ENCODE measurements at regions not wholly inside any gene's neighbourhood (a gene's known extent, or its start where the extent isn't known, plus 50 kb on each side); places are given as distances from the start of the nearest gene placed in this dataset.
"Not testable (repeated sequence)": the region's sequence is repeated elsewhere in the genome, so short reads cannot be mapped to it uniquely, and the experiment has no call there.

DNA sequence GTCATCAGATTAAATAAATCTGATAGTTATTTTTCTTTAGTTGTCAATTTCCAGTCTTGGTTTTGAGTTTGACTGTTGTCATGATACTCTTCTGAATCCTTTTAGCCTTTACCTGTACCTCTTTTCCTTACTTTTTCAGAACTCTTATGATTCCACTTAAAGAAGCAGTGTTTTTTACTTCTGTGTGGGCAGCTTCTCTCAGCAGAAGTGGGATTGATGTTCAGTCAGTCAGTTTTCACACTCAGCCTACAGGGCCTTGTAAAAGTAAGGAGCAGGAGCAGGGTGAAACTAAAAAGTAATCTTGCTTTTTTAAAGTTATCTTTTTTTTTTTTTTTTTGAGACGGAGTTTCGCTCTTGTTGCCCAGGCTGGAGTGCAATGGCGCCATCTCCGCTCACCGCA, 75.1 kb downstream of the HAUS1 start:
- Histone ChIP-seq H3K9ac (ENCODE audit: low read length) (no peak overlapping the region), H3K4me1 (ENCODE audit: control insufficient read depth, insufficient read depth, low read length) (peaks cover 3% of the 10 kb centered on the region), H3K27ac (ENCODE audit: low read depth, low read length) (no peak overlapping the region), H3K27me3 (ENCODE audit: control insufficient read depth, insufficient read depth, low read length) (no peaks in the 10 kb centered on the region), H3K36me3 (ENCODE audit: control insufficient read depth, insufficient read depth, low read length) (no peaks in the 10 kb centered on the region), H3K4me3 (ENCODE audit: low read length) (no peak overlapping the region)

GRCh38 chr18:46182633-46183358, 78.6 kb downstream of the HAUS1 start:
- no peak overlapping the region for H3K4me3 ChIP-seq (ENCODE audit: low read length)
- no peak overlapping the region for H3K27ac ChIP-seq (ENCODE audit: low read depth, low read length)
- H3K9ac ChIP-seq (ENCODE audit: low read length) = no peak overlapping the region
- H3K27me3 ChIP-seq (ENCODE audit: control insufficient read depth, insufficient read depth, low read length) = no peaks in the 10 kb centered on the region
- peaks cover 3% of the 10 kb centered on the region for H3K4me1 ChIP-seq (ENCODE audit: control insufficient read depth, insufficient read depth, low read length)
- H3K36me3 ChIP-seq (ENCODE audit: control insufficient read depth, insufficient read depth, low read length) = no peaks in the 10 kb centered on the region

DNA sequence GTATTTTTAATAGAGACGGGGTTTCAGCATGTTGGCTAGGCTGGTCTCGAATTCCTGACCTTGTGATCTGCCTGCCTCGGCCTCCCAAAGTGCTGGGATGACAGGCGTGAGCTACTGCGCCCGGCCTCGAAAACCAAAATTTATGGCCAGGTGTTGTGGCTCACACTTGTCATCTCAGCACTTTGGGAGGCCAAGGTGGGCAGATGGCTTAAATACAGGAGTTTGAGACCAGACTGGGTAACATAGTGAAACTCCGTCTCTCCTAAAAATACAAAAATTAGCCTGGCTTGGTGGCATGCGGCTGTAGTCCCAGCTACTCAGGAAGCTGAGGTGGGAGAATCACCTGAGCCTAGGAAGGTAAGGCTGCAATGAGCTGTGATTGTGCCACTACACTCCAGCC, 80.1 kb downstream of the HAUS1 start:
- H3K9ac ChIP-seq (ENCODE audit: low read length); H3K4me3 ChIP-seq (ENCODE audit: low read length); H3K27me3 ChIP-seq (ENCODE audit: control insufficient read depth, insufficient read depth, low read length); H3K27ac ChIP-seq (ENCODE audit: low read depth, low read length); H3K4me1 ChIP-seq (ENCODE audit: control insufficient read depth, insufficient read depth, low read length); H3K36me3 ChIP-seq (ENCODE audit: control insufficient read depth, insufficient read depth, low read length): not testable (repeated sequence)

DNA sequence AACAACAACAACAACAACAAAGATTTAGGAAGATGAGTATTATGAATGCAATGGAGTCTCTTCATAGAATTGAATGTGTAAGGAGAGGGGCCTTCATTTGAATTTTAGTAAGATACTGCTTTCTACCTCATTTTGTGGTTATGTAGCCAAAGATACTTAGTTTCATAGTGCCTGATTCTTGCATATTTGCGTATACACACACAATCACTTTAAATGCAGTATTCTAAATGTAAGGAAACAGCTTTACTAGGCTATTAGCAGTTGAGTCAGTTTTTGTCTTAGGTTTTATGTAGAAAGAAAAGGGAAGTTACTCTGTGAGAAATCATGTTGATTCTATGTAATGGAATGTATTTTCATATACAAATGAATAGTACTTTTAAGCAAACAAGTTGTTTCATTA, 80.5 kb downstream of the HAUS1 start:
- H3K9ac ChIP-seq (ENCODE audit: low read length) = no peak overlapping the region
- H3K4me3 ChIP-seq (ENCODE audit: low read length) = no peak overlapping the region
- no peaks in the 10 kb centered on the region for H3K27me3 ChIP-seq (ENCODE audit: control insufficient read depth, insufficient read depth, low read length)
- no peak overlapping the region for H3K27ac ChIP-seq (ENCODE audit: low read depth, low read length)
- no peaks in the 10 kb centered on the region for H3K36me3 ChIP-seq (ENCODE audit: control insufficient read depth, insufficient read depth, low read length)
- H3K4me1 ChIP-seq (ENCODE audit: control insufficient read depth, insufficient read depth, low read length) = peaks cover 3% of the 10 kb centered on the region

DNA sequence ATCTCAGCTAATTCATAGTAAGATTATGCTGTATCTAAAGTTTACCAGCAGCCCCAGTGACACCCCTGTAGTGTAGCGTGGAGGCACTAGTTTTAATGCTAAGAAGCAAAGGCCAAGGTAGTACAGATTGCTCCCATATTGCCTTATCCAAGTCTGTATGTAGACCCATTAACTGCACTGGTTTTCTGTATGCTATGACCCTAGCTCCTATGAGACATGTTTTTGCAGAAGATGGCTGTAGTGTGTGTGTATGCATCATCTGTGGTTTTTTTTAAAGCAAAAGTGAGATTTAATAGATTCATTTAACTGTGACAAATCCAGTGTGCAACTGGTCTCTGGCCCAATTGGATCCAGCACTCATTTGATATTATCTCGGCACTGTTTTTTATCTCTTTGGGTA, 86.5 kb downstream of the HAUS1 start:
- no peaks in the 10 kb centered on the region for H3K27me3 ChIP-seq (ENCODE audit: control insufficient read depth, insufficient read depth, low read length)
- no peaks in the 10 kb centered on the region for H3K36me3 ChIP-seq (ENCODE audit: control insufficient read depth, insufficient read depth, low read length)
- H3K27ac ChIP-seq (ENCODE audit: low read depth, low read length) = no peak overlapping the region
- H3K4me1 ChIP-seq (ENCODE audit: control insufficient read depth, insufficient read depth, low read length) = no peaks in the 10 kb centered on the region
- H3K9ac ChIP-seq (ENCODE audit: low read length) = no peak overlapping the region
- no peak overlapping the region for H3K4me3 ChIP-seq (ENCODE audit: low read length)

- Histone ChIP-seq H3K4me1 (ENCODE audit: control insufficient read depth, insufficient read depth, low read length) (no peaks in the 10 kb centered on the region), H3K27me3 (ENCODE audit: control insufficient read depth, insufficient read depth, low read length) (no peaks in the 10 kb centered on the region), H3K36me3 (ENCODE audit: control insufficient read depth, insufficient read depth, low read length) (no peaks in the 10 kb centered on the region), H3K9ac (ENCODE audit: low read length) (no peak overlapping the region), H3K27ac (ENCODE audit: low read depth, low read length) (no peak overlapping the region), H3K4me3 (ENCODE audit: low read length) (no peak overlapping the region)
These were observed 92.5 kb downstream of the HAUS1 start for GRCh38 chr18:46196627-46197243.

GRCh38 chr18:46199515-46200147, 95.4 kb downstream of the HAUS1 start:
- H3K4me1 ChIP-seq (ENCODE audit: control insufficient read depth, insufficient read depth, low read length) = no peaks in the 10 kb centered on the region
- H3K27me3 ChIP-seq (ENCODE audit: control insufficient read depth, insufficient read depth, low read length) = no peaks in the 10 kb centered on the region
- no peak overlapping the region for H3K9ac ChIP-seq (ENCODE audit: low read length)
- H3K36me3 ChIP-seq (ENCODE audit: control insufficient read depth, insufficient read depth, low read length) = no peaks in the 10 kb centered on the region
- H3K4me3 ChIP-seq (ENCODE audit: low read length) = no peak overlapping the region
- no peak overlapping the region for H3K27ac ChIP-seq (ENCODE audit: low read depth, low read length)

DNA sequence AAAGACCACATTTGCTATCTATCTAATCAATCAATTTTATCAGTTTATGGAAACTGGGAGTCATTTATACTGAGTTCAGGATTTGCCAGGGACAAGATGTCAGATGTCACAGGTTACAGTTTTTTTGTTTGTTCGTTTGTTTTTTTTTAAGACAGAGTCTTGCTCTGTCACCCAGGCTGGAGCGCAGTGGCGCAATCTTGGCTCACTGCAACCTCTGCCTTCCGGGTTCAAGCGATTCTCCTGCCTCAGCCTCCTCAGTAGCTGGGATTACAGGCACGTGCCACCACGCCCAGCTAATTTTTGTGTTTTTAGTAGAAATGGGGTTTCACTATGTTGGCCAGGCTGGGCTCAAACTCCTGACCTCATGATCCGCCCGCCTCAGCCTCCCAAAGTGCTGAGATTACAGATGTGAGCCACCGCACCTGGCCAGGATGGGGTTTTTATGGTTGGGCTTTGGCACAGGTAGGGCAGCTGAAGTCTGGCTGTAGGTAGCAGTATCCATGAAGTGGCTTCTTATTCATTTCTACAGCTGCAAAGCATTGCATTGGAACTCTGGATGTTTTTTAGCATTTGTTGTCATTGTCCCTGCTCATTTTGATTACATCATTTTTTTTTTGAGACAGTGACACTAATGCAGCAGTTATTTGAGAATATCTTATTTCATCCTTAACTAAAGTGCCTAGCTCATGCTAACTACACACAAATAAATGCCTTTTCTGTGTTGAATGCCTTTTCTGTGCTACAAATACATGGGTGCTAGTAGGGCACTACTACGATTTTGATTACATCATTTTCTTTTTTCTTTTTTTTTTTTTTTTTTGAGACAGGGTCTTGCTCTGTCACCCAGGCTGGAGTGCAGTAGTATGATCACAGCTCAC, 96.2 kb downstream of the HAUS1 start:
- H3K4me3 ChIP-seq (ENCODE audit: low read length); H3K36me3 ChIP-seq (ENCODE audit: control insufficient read depth, insufficient read depth, low read length); H3K27ac ChIP-seq (ENCODE audit: low read depth, low read length): not testable (repeated sequence)

GRCh38 chr18:46204143-46204542, 100.0 kb downstream of the HAUS1 start:
- Histone ChIP-seq H3K27me3 (ENCODE audit: control insufficient read depth, insufficient read depth, low read length) (no peaks in the 10 kb centered on the region), H3K9ac (ENCODE audit: low read length) (no peak overlapping the region), H3K36me3 (ENCODE audit: control insufficient read depth, insufficient read depth, low read length) (no peaks in the 10 kb centered on the region), H3K4me3 (ENCODE audit: low read length) (no peak overlapping the region), H3K27ac (ENCODE audit: low read depth, low read length) (no peak overlapping the region), H3K4me1 (ENCODE audit: control insufficient read depth, insufficient read depth, low read length) (no peaks in the 10 kb centered on the region)

More for the DNA sequence above, 96.2 kb downstream of the HAUS1 start:
- not testable (repeated sequence) for H3K4me1 ChIP-seq (ENCODE audit: control insufficient read depth, insufficient read depth, low read length); H3K27me3 ChIP-seq (ENCODE audit: control insufficient read depth, insufficient read depth, low read length); H3K9ac ChIP-seq (ENCODE audit: low read length)

DNA sequence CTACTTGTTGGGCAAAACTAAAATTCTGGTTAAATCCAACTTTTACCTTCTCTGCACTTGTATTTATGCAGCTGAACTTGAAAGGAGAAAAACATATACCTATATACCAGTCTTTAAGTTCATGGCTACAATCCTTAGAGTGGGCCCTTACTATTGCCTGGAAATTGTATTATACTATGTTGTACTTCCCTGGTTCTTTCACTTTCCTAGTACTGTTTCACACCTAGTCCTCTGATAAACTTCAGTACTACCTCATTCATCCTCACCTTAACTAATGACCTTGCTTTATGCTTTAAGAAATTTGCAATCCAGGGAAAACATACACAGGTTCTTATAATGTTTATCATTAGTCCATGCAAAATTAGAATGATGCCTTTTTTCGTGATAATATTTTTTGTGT, 103.8 kb downstream of the HAUS1 start:
- Histone ChIP-seq H3K27ac (ENCODE audit: low read depth, low read length) (no peak overlapping the region), H3K4me1 (ENCODE audit: control insufficient read depth, insufficient read depth, low read length) (no peaks in the 10 kb centered on the region), H3K27me3 (ENCODE audit: control insufficient read depth, insufficient read depth, low read length) (no peaks in the 10 kb centered on the region), H3K4me3 (ENCODE audit: low read length) (no peak overlapping the region), H3K36me3 (ENCODE audit: control insufficient read depth, insufficient read depth, low read length) (no peaks in the 10 kb centered on the region), H3K9ac (ENCODE audit: low read length) (no peak overlapping the region)

DNA sequence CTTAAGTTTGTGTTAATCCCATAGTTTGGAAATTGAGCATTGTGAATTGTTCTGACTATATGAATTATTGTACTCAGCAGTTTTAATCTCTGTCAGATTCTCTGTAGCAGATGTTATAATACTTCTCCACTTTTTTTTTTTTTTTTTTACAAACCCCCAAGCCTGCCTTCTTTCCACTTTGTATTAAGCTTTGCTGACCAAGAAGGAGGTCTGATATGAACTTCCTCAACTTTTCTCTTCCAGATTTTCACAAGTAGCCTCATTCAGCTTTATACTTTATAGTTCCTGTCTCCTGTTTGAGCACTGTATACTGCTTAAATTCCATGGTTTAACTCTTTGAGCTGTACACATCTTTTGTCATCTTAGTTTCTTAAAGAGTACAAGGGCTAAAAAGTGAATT, 105.0 kb downstream of the HAUS1 start:
- Histone ChIP-seq H3K27ac (ENCODE audit: low read depth, low read length) (no peak overlapping the region), H3K4me3 (ENCODE audit: low read length) (no peak overlapping the region), H3K36me3 (ENCODE audit: control insufficient read depth, insufficient read depth, low read length) (no peaks in the 10 kb centered on the region), H3K9ac (ENCODE audit: low read length) (no peak overlapping the region), H3K4me1 (ENCODE audit: control insufficient read depth, insufficient read depth, low read length) (no peaks in the 10 kb centered on the region), H3K27me3 (ENCODE audit: control insufficient read depth, insufficient read depth, low read length) (no peaks in the 10 kb centered on the region)

DNA sequence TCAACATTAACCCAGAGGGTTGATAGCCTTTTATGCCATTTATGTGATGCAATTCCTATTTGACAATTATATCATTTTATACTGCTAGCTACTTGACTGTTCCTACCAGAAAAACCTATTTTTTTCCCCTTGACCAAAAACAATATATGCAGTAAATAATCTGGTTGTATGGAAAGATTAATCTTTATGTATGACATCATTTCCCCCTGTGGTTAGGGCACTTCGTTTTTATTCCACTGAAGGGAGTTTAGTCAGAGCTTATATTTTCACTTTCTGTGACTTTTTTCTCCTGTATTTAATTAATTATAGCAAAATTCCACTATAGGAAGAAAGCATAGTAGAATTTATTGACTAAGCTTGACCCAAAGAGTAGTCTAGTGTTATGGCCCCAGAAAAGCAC, 107.6 kb downstream of the HAUS1 start:
- Histone ChIP-seq H3K36me3 (ENCODE audit: control insufficient read depth, insufficient read depth, low read length) (no peaks in the 10 kb centered on the region), H3K4me1 (ENCODE audit: control insufficient read depth, insufficient read depth, low read length) (no peaks in the 10 kb centered on the region), H3K9ac (ENCODE audit: low read length) (no peak overlapping the region), H3K27me3 (ENCODE audit: control insufficient read depth, insufficient read depth, low read length) (no peaks in the 10 kb centered on the region), H3K27ac (ENCODE audit: low read depth, low read length) (no peak overlapping the region), H3K4me3 (ENCODE audit: low read length) (no peak overlapping the region)
